ENCODE measurements at regions not wholly inside any gene's neighbourhood (a gene's known extent, or its start where the extent isn't known, plus 50 kb on each side); places are given as distances from the start of the nearest gene placed in this dataset.

DNA sequence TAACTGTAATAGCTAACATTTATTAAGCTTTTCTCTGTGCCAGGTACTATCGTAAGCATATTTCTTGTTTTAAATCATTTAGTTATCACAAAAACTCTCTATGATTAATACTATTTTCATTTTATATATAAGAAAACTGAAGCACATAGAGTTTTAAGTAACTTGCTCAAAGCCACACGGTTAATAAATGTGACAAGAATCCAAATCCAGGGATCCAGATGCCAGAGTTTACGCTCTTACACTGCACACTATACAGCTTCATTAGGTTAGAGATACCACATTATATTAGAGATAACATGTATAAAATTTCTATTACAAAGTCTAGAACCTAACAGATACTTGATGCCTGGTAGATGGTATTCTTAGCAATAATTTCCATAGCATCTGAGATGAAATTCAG, 265.2 kb downstream of the SHOX2 start:
- Histone ChIP-seq H3K27ac (ENCODE audit: low read length) (no peak overlapping the region), H3K36me3 (ENCODE audit: insufficient read depth, low read length) (no peaks in the 10 kb centered on the region), H3K9ac (ENCODE audit: low read length) (no peak overlapping the region), H3K4me3 (ENCODE audit: low read length) (no peak overlapping the region), H3K9me3 (ENCODE audit: low read length) (no peaks in the 10 kb centered on the region), H3K9me2 (replicated peaks; ENCODE audit: insufficient read depth, low read length) (no peaks in the 10 kb centered on the region), H2AFZ (ENCODE audit: low read length) (no peak overlapping the region), H3K27me3 (ENCODE audit: low read length) (no peaks in the 10 kb centered on the region), H3K79me2 (ENCODE audit: low read length) (no peaks in the 10 kb centered on the region), H3K4me1 (ENCODE audit: low read length) (no peaks in the 10 kb centered on the region), H3K4me2 (ENCODE audit: low read depth, low read length, poor library complexity, severe bottlenecking) (no peak overlapping the region), H4K20me1 (ENCODE audit: insufficient read depth, low read depth, low read length) (no peaks in the 10 kb centered on the region)
- DNase-seq, result no peak

DNA sequence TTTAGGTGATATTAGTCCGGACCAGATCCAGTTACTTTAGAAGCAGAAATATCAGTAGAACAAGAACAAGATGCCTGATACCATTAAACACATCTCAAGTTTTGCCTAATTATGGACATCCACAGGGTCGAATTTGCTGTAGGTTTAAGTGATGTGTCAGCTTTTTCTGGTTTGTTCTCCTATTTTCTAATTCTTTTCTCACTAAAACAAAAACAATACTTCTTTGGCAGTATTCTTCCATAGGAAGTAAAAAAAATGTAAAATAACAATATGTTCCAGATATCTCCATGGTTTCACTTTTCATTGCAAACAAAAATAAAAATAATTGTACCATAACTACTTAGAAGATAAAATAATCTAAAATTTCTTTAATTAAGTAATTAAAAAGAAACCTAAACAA, 265.7 kb downstream of the SHOX2 start:
- Histone ChIP-seq H2AFZ (ENCODE audit: low read length) (no peak overlapping the region), H3K4me3 (ENCODE audit: low read length) (no peak overlapping the region), H3K9me2 (replicated peaks; ENCODE audit: insufficient read depth, low read length) (no peaks in the 10 kb centered on the region), H3K4me2 (ENCODE audit: low read depth, low read length, poor library complexity, severe bottlenecking) (no peak overlapping the region), H3K27ac (ENCODE audit: low read length) (no peak overlapping the region), H3K9me3 (ENCODE audit: low read length) (no peaks in the 10 kb centered on the region), H3K9ac (ENCODE audit: low read length) (no peak overlapping the region), H3K79me2 (ENCODE audit: low read length) (no peaks in the 10 kb centered on the region), H4K20me1 (ENCODE audit: insufficient read depth, low read depth, low read length) (no peaks in the 10 kb centered on the region), H3K4me1 (ENCODE audit: low read length) (no peaks in the 10 kb centered on the region), H3K36me3 (ENCODE audit: insufficient read depth, low read length) (no peaks in the 10 kb centered on the region), H3K27me3 (ENCODE audit: low read length) (no peaks in the 10 kb centered on the region)
- no peak for DNase-seq

DNA sequence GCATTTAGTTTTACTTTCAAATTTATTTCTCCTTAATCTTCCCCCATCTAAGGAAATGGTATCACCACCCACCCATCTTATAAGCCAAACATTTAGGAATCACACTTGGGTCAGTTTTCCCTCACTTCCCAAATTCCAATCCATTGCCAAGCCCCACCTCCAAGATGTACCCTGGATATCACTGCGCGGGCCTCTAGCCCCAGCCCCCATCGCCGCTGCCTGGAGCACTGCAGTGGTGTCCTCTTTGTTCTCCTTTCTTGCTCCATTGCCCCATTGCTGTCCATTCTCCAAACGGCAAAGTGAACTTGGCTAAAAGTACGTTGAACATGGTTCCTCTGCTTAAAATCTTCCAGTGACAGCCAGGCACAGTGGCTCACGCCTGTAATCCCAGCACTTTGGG, 267.8 kb downstream of the SHOX2 start:
- Histone ChIP-seq H3K4me1 (ENCODE audit: low read length) (no peaks in the 10 kb centered on the region), H3K36me3 (ENCODE audit: insufficient read depth, low read length) (no peaks in the 10 kb centered on the region), H3K4me3 (ENCODE audit: low read length) (no peak overlapping the region), H3K27ac (ENCODE audit: low read length) (no peak overlapping the region), H3K79me2 (ENCODE audit: low read length) (no peaks in the 10 kb centered on the region), H3K9me2 (replicated peaks; ENCODE audit: insufficient read depth, low read length) (no peaks in the 10 kb centered on the region), H2AFZ (ENCODE audit: low read length) (no peak overlapping the region), H3K4me2 (ENCODE audit: low read depth, low read length, poor library complexity, severe bottlenecking) (no peak overlapping the region), H3K9me3 (ENCODE audit: low read length) (no peaks in the 10 kb centered on the region), H3K9ac (ENCODE audit: low read length) (no peak overlapping the region), H3K27me3 (ENCODE audit: low read length) (no peaks in the 10 kb centered on the region), H4K20me1 (ENCODE audit: insufficient read depth, low read depth, low read length) (no peaks in the 10 kb centered on the region)
- no peak for DNase-seq

DNA sequence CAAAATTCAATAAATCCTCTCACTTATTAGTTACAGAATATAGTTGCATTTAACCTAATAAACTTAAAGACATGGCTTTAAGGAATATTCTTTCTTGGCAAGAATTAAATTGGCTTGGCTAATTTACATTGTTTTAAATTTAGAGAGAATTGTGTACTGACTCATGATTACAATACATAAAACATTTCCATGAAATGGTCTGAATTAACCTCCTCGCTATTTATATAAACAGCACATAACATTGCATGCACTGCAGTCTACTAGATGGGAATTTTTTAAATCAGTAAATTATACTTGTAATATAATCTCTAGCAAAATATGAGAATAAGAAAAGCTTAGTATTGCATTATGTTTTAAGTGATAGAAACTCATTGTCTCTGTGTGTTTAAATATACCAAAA, 268.9 kb downstream of the SHOX2 start:
- Histone ChIP-seq H3K36me3 (ENCODE audit: insufficient read depth, low read length) (no peaks in the 10 kb centered on the region), H3K4me3 (ENCODE audit: low read length) (no peak overlapping the region), H4K20me1 (ENCODE audit: insufficient read depth, low read depth, low read length) (no peaks in the 10 kb centered on the region), H3K9me2 (replicated peaks; ENCODE audit: insufficient read depth, low read length) (no peaks in the 10 kb centered on the region), H3K79me2 (ENCODE audit: low read length) (no peaks in the 10 kb centered on the region), H3K27me3 (ENCODE audit: low read length) (no peaks in the 10 kb centered on the region), H3K9me3 (ENCODE audit: low read length) (no peaks in the 10 kb centered on the region), H3K9ac (ENCODE audit: low read length) (no peak overlapping the region), H3K4me2 (ENCODE audit: low read depth, low read length, poor library complexity, severe bottlenecking) (no peak overlapping the region), H2AFZ (ENCODE audit: low read length) (no peak overlapping the region), H3K27ac (ENCODE audit: low read length) (no peak overlapping the region), H3K4me1 (ENCODE audit: low read length) (no peaks in the 10 kb centered on the region)
- no peak for DNase-seq

DNA sequence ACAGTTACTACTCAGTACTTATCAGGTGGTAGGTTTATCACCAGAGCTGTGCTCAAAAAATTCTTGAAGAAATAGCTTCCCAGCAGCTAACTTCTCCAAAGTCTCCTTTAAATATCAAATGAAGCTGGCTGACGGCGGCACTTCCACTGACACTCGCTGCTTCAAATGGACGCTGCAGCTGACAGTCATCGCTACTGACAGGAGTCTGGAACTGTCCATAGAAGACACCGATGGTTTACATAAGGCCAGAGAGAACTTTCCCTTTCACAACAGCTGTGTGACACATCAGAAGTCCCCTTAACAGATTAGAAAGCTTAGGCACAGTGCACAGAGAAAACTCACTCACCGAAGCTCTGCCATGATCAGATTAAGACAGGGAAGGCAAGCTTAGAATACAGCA, 270.2 kb downstream of the SHOX2 start:
- no peak for DNase-seq
- Histone ChIP-seq H3K27me3 (ENCODE audit: low read length) (no peaks in the 10 kb centered on the region), H2AFZ (ENCODE audit: low read length) (no peak overlapping the region), H4K20me1 (ENCODE audit: insufficient read depth, low read depth, low read length) (no peaks in the 10 kb centered on the region), H3K9ac (ENCODE audit: low read length) (no peak overlapping the region), H3K27ac (ENCODE audit: low read length) (no peak overlapping the region), H3K4me1 (ENCODE audit: low read length) (no peaks in the 10 kb centered on the region), H3K9me2 (replicated peaks; ENCODE audit: insufficient read depth, low read length) (no peaks in the 10 kb centered on the region), H3K4me2 (ENCODE audit: low read depth, low read length, poor library complexity, severe bottlenecking) (no peak overlapping the region), H3K79me2 (ENCODE audit: low read length) (no peaks in the 10 kb centered on the region), H3K4me3 (ENCODE audit: low read length) (no peak overlapping the region), H3K36me3 (ENCODE audit: insufficient read depth, low read length) (no peaks in the 10 kb centered on the region), H3K9me3 (ENCODE audit: low read length) (no peaks in the 10 kb centered on the region)

DNA sequence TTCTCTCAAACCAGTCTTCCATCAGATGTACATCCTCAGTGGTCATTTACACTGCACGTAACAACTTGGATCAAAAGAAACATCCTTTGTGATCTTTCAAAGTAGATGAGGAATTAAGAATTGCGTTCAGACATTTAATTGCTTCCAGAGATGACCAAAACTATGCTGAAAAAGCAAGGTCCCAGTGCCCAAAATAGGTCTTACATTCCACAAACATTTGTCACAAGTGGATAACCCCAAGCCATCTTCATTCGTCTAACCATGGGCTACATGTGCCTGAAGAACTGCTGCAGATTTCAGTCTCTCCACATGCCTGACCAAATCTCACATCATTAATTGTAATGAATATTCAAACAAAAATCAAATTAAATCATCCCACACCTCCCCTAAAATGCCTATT, 273.6 kb downstream of the SHOX2 start:
- no peak overlapping the region for H2AFZ ChIP-seq (ENCODE audit: low read length)

DNA sequence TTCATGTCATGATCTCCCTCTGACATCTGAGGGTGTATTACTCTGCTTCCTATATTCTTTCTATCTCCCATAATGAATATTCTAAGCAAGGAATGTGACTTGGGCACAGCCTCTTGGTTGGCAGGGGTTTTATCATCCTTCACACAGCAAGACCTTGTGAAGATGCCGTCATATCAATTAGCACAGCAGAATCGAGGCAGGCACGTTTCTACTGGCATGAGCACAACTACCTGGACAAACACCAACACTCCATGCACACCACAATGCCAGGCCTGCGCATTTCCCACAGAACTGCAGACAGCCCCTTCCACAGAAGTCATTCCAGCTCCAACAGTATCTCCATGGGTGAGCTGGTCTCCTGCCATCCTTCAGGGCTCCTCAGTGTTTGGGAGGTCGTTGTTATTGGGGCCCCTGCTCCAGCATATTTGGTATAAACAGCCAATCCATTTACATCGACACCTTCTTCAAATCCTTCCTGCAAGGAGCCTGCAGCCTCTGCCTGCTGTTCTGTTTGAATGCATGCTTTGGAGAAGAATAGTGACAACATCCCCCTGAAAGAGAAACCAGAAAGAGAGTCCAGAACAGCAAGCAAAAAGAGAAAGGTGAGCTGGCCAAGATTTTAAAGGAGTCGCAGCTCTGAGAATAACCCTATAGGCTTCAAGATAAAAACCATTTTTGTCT, 275.5 kb downstream of the SHOX2 start:
- Histone ChIP-seq H3K9me3 (ENCODE audit: low read length) (no peaks in the 10 kb centered on the region), H3K27ac (ENCODE audit: low read length) (no peak overlapping the region), H3K36me3 (ENCODE audit: insufficient read depth, low read length) (no peaks in the 10 kb centered on the region), H3K9ac (ENCODE audit: low read length) (no peak overlapping the region), H3K79me2 (ENCODE audit: low read length) (no peaks in the 10 kb centered on the region), H4K20me1 (ENCODE audit: insufficient read depth, low read depth, low read length) (no peaks in the 10 kb centered on the region), H3K9me2 (replicated peaks; ENCODE audit: insufficient read depth, low read length) (no peaks in the 10 kb centered on the region), H3K27me3 (ENCODE audit: low read length) (no peaks in the 10 kb centered on the region), H3K4me2 (ENCODE audit: low read depth, low read length, poor library complexity, severe bottlenecking) (no peak overlapping the region), H2AFZ (ENCODE audit: low read length) (no peak overlapping the region), H3K4me1 (ENCODE audit: low read length) (no peaks in the 10 kb centered on the region), H3K4me3 (ENCODE audit: low read length) (no peak overlapping the region)
- no peak for DNase-seq

More for the DNA sequence above, 273.6 kb downstream of the SHOX2 start:
- Histone ChIP-seq H3K9ac (ENCODE audit: low read length) (no peak overlapping the region), H3K27me3 (ENCODE audit: low read length) (no peaks in the 10 kb centered on the region), H3K27ac (ENCODE audit: low read length) (no peak overlapping the region), H4K20me1 (ENCODE audit: insufficient read depth, low read depth, low read length) (no peaks in the 10 kb centered on the region), H3K4me1 (ENCODE audit: low read length) (no peaks in the 10 kb centered on the region), H3K9me2 (replicated peaks; ENCODE audit: insufficient read depth, low read length) (no peaks in the 10 kb centered on the region), H3K36me3 (ENCODE audit: insufficient read depth, low read length) (no peaks in the 10 kb centered on the region), H3K4me2 (ENCODE audit: low read depth, low read length, poor library complexity, severe bottlenecking) (no peak overlapping the region), H3K79me2 (ENCODE audit: low read length) (no peaks in the 10 kb centered on the region), H3K4me3 (ENCODE audit: low read length) (no peak overlapping the region), H3K9me3 (ENCODE audit: low read length) (no peaks in the 10 kb centered on the region)
- no peak for DNase-seq

DNA sequence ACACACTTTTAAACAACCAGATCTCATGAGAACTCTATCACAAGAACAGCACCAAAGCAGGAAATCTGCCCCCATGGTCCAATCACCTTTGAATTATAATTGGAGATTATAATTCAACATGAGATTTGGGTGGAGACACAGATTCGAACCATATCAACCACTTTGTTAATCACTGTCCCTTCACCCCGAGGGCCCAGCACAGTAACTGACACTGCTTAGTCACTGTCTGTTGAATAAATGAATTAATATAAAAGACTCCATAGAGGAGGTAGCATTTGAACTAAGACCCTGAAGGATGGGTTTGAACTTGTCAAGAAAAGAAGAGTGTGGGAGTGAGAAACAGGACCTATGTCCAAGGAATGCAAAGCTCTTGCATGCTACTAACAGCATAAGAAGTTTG, 276.4 kb downstream of the SHOX2 start:
- Histone ChIP-seq H3K4me1 (ENCODE audit: low read length) (no peaks in the 10 kb centered on the region), H3K9me2 (replicated peaks; ENCODE audit: insufficient read depth, low read length) (no peaks in the 10 kb centered on the region), H4K20me1 (ENCODE audit: insufficient read depth, low read depth, low read length) (no peaks in the 10 kb centered on the region), H2AFZ (ENCODE audit: low read length) (no peak overlapping the region), H3K4me3 (ENCODE audit: low read length) (no peak overlapping the region), H3K4me2 (ENCODE audit: low read depth, low read length, poor library complexity, severe bottlenecking) (no peak overlapping the region), H3K9ac (ENCODE audit: low read length) (no peak overlapping the region), H3K9me3 (ENCODE audit: low read length) (no peaks in the 10 kb centered on the region), H3K79me2 (ENCODE audit: low read length) (no peaks in the 10 kb centered on the region), H3K27me3 (ENCODE audit: low read length) (no peaks in the 10 kb centered on the region), H3K27ac (ENCODE audit: low read length) (no peak overlapping the region), H3K36me3 (ENCODE audit: insufficient read depth, low read length) (no peaks in the 10 kb centered on the region)
- DNase-seq, result no peak

DNA sequence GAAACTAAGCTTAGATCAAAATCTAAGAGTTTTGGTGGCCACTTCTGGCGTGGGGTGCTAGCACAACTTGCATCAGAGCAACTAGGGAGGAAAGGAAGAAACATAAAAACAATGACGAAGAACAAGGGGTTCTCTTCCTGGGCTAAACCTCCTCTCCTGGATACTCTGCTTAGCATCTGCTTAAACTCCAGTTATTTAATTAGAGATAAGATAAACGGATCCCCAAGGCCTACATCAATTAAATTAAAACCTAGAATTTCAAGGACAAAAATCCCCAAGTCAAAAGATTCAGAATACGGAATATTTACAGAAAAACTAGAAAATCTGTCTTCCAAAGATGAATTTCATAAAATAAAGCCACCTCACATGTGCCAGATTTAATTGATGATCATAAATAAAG, 281.9 kb downstream of the SHOX2 start:
- H3K9me3 ChIP-seq (ENCODE audit: low read length), result no peaks in the 10 kb centered on the region
- no peak overlapping the region for H3K9ac ChIP-seq (ENCODE audit: low read length)
- H3K79me2 ChIP-seq (ENCODE audit: low read length), result no peaks in the 10 kb centered on the region
- H3K27ac ChIP-seq (ENCODE audit: low read length), result no peak overlapping the region
- no peak overlapping the region for H2AFZ ChIP-seq (ENCODE audit: low read length)
- no peaks in the 10 kb centered on the region for H3K9me2 ChIP-seq (replicated peaks; ENCODE audit: insufficient read depth, low read length)
- no peaks in the 10 kb centered on the region for H3K4me1 ChIP-seq (ENCODE audit: low read length)
- 0 out of 2 replicates have a peak, but pooled peaks cover 3% of the 10 kb centered on the region for H3K27me3 ChIP-seq (ENCODE audit: low read length)
- H4K20me1 ChIP-seq (ENCODE audit: insufficient read depth, low read depth, low read length), result no peaks in the 10 kb centered on the region
- no peaks in the 10 kb centered on the region for H3K36me3 ChIP-seq (ENCODE audit: insufficient read depth, low read length)
- H3K4me3 ChIP-seq (ENCODE audit: low read length), result no peak overlapping the region
- no peak overlapping the region for H3K4me2 ChIP-seq (ENCODE audit: low read depth, low read length, poor library complexity, severe bottlenecking)
- no peak for DNase-seq

All from Karpas-422 (cell line).